HG03045 (cell line): ENCODE measurements at regions not wholly inside any gene's neighbourhood (a gene's known extent, or its start where the extent isn't known, plus 50 kb on each side); places are given as distances from the start of the nearest gene placed in this dataset.
"Not testable (repeated sequence)": the region's sequence is repeated elsewhere in the genome, so short reads cannot be mapped to it uniquely, and the experiment has no call there.

ENCODE experiments used
- ATAC-seq: cut with Tn5 transposase; IDR thresholded peaks from one replicate; pipeline ENCODE4 v1.9.1; 2021; ENCODE audit warnings: mild to moderate bottlenecking, moderate library complexity; ENCODE audit not compliant: unreplicated experiment

DNA sequence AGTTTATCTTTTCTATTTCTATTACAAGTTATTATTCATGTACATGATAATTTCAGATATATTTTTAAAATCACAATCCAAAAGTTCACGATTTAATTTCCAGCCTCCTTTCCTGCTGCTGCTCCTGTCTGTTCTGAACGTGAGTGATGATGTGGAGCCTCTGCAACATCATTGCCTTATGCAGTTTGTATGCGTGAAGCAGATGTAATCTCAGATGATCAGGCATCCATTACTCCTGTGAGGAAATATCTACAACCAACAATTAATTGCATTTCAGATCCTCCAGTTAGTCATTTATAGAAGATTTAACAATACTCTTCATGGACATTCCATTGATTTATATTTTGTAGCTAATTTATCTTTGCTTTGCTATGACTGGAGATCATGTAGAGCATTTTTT, 668.7 kb upstream of the EPHA5 start:
- no peak for ATAC-seq

DNA sequence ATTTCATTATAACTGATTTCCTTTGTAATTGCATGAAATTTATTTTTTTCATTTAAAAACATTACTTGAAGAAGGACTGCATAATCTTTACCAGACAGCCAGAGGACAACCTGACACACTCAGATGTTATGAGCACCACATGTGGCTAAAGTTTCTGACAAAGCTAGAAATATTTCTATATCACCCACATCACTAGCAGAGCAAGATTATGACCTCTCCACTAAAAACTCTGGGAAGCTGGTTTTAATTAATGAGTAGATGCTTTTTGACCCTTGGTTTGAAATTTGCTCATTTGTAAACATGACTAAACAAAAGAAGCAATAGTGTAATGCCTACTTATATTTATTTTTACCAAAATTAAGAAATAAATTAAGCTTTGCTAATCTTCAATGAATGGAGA, 661.5 kb upstream of the EPHA5 start:
- ATAC-seq, result no peak

DNA sequence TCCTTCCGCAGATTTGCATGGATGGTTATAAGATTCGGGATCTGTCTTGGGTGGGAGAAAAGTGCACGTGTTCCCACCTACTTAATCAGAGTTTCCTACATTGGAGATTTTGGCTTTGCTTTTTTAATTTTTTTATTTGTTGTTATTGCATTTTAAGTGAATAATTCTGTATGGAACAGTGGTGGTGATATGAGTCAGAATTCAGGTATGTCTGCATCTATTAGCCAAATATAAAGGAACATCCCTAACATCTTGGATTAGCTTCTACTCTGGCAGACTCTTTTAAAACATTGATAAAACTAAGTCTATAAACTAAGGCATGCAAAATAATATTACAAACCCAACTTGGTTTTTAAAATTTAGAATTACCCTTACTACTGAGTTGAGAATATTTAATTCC, 659.8 kb upstream of the EPHA5 start:
- no peak for ATAC-seq

DNA sequence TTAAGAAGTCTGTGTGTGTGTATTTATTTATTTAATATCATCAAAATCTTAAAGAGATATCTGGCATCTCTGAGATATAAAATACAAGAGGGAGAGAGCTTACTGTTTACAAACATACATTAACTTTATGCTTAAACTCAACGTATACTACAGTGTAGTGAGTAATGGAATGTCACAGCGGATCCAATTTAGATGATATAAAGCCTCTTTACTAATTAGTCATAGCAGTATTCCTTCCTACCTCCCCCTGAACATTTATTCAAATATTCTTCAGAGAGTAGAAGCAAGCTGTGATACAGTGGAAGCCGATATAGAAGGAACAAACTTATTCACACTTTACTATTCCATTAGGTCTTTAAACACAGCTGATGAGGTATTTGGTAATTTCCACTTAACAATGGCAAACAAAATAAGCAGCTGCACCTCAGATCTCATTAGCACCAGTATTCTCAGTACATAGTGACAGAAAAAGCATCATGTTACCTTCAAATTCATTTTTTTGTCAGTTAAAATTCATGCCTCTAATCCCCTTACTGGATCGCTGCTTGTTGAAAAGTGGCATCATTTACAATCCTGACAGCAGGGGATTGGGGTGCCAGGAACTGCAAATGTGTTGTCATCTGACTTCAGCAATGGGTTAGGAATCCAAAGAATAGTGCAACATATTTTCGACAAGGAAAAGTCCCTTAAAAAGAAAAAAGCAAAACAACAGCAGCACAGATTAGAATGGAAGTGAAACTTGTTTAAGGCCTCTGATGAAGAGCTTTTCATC, 658.7 kb upstream of the EPHA5 start:
- no peak for ATAC-seq

DNA sequence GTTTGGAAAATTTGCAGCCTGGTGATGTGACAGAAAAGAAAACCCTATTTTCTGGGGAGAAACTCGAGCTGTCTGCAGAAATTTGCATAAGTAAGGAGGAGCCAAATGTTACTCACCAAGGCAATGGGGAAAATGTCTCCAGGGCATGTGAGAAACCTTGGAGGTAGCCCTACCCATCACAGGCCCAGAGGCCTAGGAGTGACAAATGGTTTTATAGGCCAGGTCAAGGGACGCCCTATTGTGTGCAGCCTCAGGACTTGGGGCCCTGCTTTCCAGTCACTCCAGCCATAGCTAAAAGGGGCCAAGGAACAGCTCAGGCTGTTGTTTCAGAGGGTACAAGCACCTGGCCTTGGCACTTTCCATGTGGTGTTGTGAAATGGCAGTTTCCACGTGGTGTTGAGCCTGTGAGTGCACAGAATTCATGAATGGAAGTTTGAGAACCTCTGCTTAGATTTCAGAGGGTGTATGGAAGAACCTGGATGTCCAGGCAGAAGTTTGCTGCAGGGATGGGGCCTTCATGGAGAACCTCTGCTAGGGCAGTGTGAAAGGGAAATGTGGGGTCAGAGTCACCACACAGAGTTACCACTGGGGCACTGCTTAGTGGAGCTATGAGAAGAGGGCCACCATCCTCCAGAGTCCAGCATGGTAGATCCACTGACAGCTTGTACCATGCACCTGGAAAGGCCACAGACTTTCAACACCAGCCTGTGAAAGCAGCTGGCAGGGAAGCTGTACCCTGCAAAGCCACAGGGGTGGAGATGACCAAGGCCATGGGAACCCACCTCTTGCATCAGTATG, 637.6 kb upstream of the EPHA5 start:
- ATAC-seq, result no peak

DNA sequence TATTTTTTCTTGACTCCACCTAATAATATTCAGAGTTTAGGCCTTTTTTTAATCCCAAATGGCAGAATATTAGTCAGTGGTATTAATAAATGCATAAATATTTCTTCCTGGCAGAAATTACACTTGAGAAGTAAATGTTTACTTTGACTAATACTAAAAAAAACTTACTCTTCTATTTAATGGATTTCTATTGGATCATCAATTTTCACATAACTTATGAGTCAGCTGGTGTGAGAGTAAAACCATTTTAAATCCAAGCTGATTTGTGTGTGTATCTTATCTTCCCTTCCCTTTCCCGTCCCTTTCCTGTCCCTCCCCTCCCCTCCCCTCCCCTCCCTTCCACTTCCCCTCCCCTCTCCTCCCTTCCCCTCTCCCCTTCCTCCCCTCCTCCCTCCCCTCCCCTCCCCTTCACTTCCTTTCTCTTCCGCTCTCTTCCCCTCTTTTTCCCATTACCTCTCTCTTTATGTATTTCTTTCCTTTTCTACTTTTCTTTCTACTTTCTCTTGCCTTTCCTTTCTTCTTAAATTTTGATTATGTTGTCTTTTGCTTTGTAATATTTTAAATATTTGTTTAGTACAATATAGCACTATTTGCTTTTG, 630.1 kb upstream of the EPHA5 start:
- no peak for ATAC-seq

DNA sequence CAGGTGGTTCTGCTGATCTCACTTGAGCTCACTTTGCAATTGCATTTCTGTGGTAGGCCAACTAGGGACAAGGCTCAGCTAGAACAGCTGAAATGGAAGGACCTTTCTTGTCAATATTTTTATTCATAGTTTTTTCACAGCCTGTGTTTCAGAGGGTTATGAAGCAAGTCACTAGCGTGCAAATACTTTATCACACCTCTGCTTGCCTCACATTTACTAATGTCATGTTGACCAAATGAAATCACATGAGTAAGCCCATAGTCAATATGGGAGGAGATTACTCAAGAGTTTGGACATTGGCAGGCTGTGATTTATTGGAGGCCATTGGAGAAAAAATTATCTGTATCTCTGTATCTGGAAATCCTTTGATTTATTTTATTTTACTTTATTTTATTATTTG, 628.3 kb upstream of the EPHA5 start:
- ATAC-seq, result no peak

DNA sequence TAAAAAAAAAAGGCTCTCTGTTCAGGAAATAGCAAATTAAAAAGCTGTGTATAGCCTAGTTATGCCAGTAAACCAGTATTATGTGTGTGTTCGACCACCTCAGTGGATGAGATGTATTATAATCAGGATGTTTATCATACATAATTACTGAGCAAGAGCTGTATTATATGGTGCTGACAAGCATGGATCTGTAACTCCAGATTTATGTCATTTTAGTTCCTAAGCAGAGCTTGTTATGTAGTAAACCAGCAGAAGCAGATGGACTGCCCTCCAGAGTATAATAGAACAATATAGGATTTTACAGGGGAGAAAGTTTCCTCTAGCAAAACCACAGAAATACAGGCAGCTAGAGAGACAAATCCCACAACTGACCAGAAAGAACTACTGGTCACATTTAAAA, 627.4 kb upstream of the EPHA5 start:
- ATAC-seq, result no peak

DNA sequence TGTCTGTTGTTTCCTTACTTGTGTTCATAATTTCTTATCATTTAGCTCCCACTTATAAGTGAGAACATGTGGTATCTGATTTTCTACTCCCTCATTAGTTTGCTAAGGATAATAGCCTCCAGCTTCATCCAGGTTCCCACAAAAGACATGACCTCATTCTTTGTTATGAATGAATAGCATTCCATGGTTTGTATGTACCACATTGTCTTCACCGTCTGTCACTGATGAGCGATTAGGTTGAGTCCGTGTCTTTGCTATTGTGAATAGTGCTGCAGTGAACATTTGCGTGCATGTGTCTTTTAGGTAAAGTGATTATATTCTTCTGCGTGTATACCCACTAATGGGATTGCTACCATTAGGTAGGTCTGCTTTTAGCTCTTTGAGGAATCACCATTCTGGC, 624.3 kb upstream of the EPHA5 start:
- ATAC-seq, result no peak

DNA sequence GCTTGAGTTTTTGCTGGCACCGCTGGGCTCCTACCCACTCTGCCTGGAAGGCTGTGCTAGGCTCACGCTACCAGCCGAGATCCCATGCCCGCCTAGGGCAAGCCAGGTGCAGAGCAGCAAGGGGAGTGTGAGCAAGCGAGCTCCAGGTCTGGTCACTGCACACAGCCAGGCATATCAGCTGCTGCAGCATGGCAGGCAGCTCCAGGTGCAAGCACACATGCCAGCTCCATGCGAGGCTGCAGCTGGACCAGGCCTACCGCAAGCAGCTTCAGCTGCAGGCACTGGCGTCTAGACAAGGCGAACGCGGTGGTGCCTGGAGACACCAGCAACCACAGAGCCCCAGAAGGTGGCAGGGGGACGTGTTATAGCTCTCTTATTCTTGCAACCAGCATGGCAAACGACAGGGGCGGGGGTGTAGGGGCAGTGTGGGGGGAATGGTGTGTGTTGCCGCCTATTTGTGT, 614.7 kb upstream of the EPHA5 start:
- no peak for ATAC-seq

DNA sequence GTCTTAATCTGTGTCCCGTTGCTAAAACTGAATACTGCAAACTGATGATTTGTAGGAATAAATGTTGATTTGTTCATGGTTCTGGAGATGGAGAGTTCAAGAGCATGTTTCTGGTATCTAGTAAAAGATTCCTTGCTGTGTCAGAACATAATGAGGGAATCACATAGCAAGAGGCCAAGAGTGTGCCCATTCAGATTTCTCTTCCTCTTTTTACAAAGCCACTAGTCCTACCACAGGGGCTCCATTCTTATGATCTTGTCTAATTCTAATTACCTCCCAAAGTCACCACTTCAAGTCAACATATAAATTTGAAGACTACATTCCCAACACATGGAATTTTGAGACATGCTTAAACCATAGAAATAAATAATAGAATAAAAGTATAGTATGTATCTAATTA, 608.8 kb upstream of the EPHA5 start:
- ATAC-seq, result no peak

DNA sequence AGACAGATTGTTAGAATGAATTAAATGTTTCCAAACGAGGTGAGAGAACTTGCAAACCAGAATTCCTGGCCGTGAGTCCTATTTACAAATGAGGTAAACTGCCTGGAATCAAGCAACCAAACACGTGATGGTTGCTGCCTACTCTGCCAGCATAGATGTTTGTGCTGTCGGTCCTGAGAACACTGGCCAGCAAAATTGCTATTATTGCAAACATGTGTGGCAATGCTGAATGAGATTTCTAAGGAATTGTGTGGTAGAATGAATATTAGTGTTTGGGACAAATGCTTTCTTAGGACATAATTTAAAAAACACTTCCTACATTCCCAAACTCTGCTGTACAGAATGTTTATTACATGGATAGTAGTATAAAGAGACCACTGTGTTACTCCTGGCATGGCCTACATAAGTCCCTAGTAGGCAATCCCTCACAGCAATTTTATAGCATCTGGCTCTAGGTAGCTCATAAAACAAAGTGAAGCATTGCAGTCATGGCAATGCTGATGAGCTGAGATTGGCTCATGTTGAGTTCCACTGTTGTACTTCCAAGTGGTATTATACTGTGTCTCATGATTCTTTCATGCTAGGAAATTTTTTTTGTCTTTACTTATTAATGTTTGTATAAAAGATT, 605.2 kb upstream of the EPHA5 start:
- ATAC-seq, result no peak

DNA sequence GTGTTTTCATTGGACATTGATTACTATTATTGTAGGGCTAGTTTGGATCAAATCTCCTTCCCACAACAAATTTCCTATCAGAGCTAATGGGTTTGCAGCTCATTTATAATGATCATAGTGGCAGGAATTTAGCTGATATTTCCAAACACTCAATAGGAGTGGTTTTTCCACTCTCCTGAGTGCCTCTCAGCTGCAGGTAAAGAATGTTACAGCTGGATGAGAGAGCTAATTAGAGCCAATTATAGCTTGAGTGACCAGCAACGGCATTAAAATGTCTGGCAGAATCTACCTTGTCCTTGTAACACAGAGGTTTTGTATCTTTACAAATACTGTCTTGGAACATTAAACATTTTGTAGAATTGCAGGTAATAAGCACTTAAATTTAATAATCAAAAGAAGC, 602.8 kb upstream of the EPHA5 start:
- ATAC-seq, result no peak

DNA sequence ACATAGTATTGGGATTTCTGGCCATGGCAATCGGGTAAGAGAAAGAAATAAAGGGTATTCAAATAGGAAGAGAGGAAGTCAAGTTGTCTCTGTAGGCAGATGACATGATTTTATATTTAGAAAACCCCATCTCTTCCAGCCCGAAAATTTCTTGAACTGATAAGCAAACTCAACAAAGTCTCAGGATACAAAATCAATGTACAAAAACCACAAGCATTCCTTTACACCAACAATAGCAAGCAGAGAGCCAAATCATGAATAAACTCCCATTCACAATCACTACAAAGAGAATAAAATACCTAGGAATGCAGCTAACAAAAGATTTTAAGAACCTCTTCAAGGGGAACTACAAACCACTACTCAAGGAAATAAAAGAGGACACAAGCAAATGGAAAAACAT, 600.1 kb upstream of the EPHA5 start:
- ATAC-seq, result not testable (repeated sequence)

DNA sequence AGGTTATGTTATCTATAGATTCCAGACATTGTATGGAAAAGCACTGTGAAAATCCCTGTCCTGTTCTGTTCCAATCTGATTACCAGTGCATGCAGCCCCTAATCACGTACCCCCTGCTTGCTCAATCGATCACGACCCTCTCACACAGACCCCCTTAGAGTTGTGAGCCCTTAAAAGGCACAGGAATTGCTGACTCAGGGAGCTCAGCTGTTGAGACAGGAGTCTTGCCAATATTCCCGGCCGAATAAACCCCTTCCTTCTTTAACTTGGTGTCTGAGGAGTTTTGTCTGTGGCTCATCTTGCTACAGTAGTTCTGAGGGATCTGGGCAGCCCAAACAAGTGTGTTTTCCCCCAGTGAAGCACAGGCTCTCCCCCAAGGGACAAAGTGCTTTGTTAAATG, 596.3 kb upstream of the EPHA5 start:
- not testable (repeated sequence) for ATAC-seq

DNA sequence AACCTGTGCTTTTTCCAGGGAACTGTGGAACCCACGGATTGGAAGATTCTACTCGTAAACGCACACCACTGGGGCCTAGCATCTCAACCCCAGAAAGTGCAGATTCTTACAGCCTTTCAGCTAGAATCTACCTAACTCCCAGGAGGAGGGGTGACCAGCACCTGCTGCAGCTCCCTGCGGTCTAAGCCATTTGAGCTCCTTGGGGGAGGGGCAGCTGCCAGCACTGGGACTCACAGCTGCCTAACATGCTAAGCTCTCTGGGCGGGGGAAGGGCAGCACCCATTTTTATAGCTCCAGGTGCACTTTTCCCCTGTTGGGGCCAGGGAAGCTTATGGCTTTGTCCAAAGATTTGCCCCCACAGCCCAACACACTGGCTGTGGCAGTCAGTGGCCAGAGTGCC, 595.7 kb upstream of the EPHA5 start:
- ATAC-seq, result no peak

DNA sequence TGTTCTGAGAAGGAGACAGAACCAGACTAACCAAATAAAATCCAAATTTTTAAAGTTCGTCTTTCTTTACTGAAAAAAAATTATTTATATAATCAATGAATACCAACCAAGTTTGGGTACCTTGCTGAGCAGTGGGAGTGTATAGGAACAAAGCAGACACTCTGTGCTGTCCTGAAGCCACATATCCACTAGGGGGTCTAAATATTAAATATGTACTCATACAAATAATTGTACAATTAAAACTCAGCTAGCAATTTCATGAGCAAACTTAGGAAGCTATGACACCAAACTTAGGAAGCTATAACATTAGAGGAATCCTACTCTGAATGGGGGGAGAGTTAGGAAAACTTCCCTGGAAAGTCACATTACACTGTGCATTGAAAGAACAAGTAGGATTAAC, 582.0 kb upstream of the EPHA5 start:
- no peak for ATAC-seq

DNA sequence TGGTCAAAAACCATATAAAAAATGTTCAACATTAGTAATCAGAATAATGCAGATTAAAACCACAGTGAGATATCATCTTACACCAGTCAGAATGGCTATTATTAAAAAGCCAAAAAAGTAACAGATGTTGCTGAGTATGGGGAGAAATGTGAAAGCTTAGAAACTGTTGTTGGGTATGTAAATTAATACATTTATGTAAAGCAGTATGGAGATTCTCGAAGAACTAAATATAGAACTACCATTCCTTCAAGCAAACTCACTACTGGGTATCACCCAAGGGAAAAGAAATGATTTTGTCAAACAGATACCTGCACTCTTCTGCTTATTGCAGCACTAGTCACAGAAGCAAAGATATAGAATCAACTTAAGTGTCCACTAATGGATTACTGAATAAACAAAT, 576.4 kb upstream of the EPHA5 start:
- no peak for ATAC-seq

DNA sequence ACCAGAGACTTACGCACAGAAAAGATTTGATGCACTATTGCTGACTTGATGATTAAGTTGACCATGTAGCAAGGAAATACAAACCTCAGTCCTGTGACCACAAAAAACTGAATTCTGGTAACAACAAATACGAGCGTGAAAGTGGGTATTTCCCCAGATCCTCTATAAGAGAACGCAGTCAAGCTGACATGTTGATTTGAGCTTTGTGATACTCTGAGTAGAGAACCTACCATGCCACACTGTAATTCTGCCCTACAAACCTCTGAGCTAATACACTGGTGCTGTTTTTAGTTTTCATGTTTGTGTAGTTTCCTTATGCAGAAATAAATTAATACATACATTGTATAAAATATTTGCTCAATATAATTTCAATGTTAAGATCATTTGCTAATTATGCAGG, 565.6 kb upstream of the EPHA5 start:
- ATAC-seq, result no peak

DNA sequence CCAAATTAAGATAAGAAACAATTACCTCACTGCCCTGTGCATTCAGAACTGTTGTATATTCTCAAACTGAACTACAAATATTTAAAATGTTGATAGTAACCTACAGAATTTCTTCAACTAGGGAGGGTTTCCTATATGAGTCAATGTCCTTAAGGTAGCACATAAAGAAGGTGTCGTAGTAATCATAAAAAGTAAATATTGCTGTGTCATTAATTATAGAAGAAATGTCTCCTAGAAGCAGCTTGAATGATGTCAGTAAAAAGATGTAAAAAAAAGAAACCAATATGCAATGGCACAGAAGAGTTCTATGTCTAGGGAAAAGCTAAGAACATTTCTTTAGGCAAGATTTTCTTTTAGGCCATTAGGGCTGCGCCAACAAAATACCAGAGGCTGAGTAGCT, 559.6 kb upstream of the EPHA5 start:
- no peak for ATAC-seq

DNA sequence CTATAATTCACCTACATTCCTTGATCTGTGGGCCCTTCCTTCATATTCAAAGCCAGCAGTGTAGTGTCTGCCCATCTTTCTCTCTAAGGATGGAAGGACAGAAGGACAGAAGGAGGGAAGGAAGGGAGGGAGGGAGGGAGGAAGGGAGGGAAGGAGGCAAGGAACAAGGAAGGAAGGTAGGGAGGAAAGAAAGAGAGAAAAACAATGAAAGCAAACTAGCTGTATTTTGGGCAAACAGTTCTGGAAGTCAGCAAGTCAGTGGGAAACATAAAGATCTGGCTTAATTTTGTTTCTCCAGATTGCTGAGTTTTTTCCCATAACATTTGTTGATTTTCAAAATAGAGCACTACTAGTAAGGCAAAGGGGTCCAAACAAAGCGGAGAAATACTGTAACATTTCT, 555.2 kb upstream of the EPHA5 start:
- ATAC-seq, result no peak
